Spinal cord (tissue), 1 donor: ENCODE measurements at regions not wholly inside any gene's neighbourhood (a gene's known extent, or its start where the extent isn't known, plus 50 kb on each side); places are given as distances from the start of the nearest gene placed in this dataset. TPM values are rescaled to one million over a fixed set of nuclear protein-coding genes. Genes with fewer than 3 reads are reported as not detected.

Source experiments
- small RNA-seq: library from RNA; depleted of rRNA; stranded (forward); fragments of <200 nt; gene quantifications from one replicate; pipeline ENCODE3, GENCODE V24; 2014; ENCODE audit warnings: low replicate concordance

Small RNA genes lying in the stretch of these regions (small RNA-seq; reads per million reads assigned to genes)
- gene RF00157, result not detected
- gene RNA5SP349, result not detected
- not detected for gene RNU6-654P
